ENCODE measurements at regions not wholly inside any gene's neighbourhood (a gene's known extent, or its start where the extent isn't known, plus 50 kb on each side); places are given as distances from the start of the nearest gene placed in this dataset.

- Histone ChIP-seq H3K14ac (ENCODE audit: low read length) (no peak overlapping the region), H3K36me3 (replicated peaks in 1 of 2; ENCODE audit: control insufficient read depth in 2 of 2, insufficient read depth in 2 of 2, low read length in 2 of 2) (no peaks in the 10 kb centered on the region), H3K4me1 (ENCODE audit: control insufficient read depth in 2 of 2, insufficient read depth in 1 of 2, low read depth in 1 of 2, low read length in 2 of 2) (peaks cover 0 to 1% of the 10 kb centered on the region in 2 donors), H3K79me1 (ENCODE audit: low read depth, low read length) (no peaks in the 10 kb centered on the region), H4K8ac (ENCODE audit: low read depth, low read length) (no peak overlapping the region), H3K4me3 (ENCODE audit: low read length in 2 of 2) (no peak overlapping the region), H2AFZ (ENCODE audit: low read length) (no peak overlapping the region), H2BK5ac (ENCODE audit: low read length) (no peak overlapping the region), H3K4me2 (ENCODE audit: insufficient read depth, low read length, poor library complexity, severe bottlenecking) (no peak overlapping the region), H3K4ac (ENCODE audit: low read length) (no peak overlapping the region), H3K27me3 (ENCODE audit: control insufficient read depth in 3 of 3, insufficient read depth in 3 of 3, low read depth in 1 of 3, low read length in 3 of 3) (no peaks in the 10 kb centered on the region), H2AK5ac (ENCODE audit: low read depth, low read length) (no peak overlapping the region), H3K9me3 (replicated peaks in 1 of 2; ENCODE audit: control insufficient read depth in 2 of 2, insufficient read depth in 1 of 2, low read depth in 1 of 2, low read length in 2 of 2) (peaks cover 0 to 2% of the 10 kb centered on the region in 2 donors), H4K91ac (ENCODE audit: low read depth, low read length, poor library complexity) (no peak overlapping the region), H3K23ac (ENCODE audit: low read depth, low read length, poor library complexity) (no peak overlapping the region), H2BK120ac (ENCODE audit: low read depth, low read length) (no peak overlapping the region), H3K9ac (ENCODE audit: low read depth, low read length, poor library complexity) (no peak overlapping the region), H2BK15ac (ENCODE audit: low read length) (no peak overlapping the region), H2BK12ac (ENCODE audit: low read length) (no peak overlapping the region), H3K18ac (ENCODE audit: low read length) (no peak overlapping the region), H3K27ac (replicated peaks; ENCODE audit: low read length) (no peak overlapping the region)
- WGBS, 2 donors (ENCODE audit: extremely low coverage in 2 of 2, insufficient read length in 2 of 2, insufficient replicate concordance in 1 of 2) = no CpG with 5 or more reads among the region's 7 CpGs
- DNase-seq (ENCODE audit: low spot score) = no peak
Observed at GRCh38 chr10:28199941-28200340, 102.9 kb downstream of the MPP7 start.

- H4K8ac ChIP-seq (ENCODE audit: low read depth, low read length) = no peak overlapping the region
- H3K27ac ChIP-seq (replicated peaks; ENCODE audit: low read length) = no peak overlapping the region
- H2BK5ac ChIP-seq (ENCODE audit: low read length) = no peak overlapping the region
- no peak overlapping the region for H3K9ac ChIP-seq (ENCODE audit: low read depth, low read length, poor library complexity)
- no peaks in the 10 kb centered on the region for H3K4me1 ChIP-seq (ENCODE audit: control insufficient read depth in 2 of 2, insufficient read depth in 1 of 2, low read depth in 1 of 2, low read length in 2 of 2)
- DNase-seq (ENCODE audit: low spot score) = no peak
- no peak overlapping the region for H3K14ac ChIP-seq (ENCODE audit: low read length)
- H2AFZ ChIP-seq (ENCODE audit: low read length) = no peak overlapping the region
- no peak overlapping the region for H3K4ac ChIP-seq (ENCODE audit: low read length)
- H3K4me3 ChIP-seq (ENCODE audit: low read length in 2 of 2) = no peak overlapping the region
- H4K91ac ChIP-seq (ENCODE audit: low read depth, low read length, poor library complexity) = no peak overlapping the region
- H2BK15ac ChIP-seq (ENCODE audit: low read length) = no peak overlapping the region
- H3K18ac ChIP-seq (ENCODE audit: low read length) = no peak overlapping the region
- H2AK5ac ChIP-seq (ENCODE audit: low read depth, low read length) = no peak overlapping the region
- no CpG with 5 or more reads among the region's 3 CpGs for WGBS, 2 donors (ENCODE audit: extremely low coverage in 2 of 2, insufficient read length in 2 of 2, insufficient replicate concordance in 1 of 2)
- no peak overlapping the region for H3K23ac ChIP-seq (ENCODE audit: low read depth, low read length, poor library complexity)
- no peaks in the 10 kb centered on the region for H3K36me3 ChIP-seq (replicated peaks in 1 of 2; ENCODE audit: control insufficient read depth in 2 of 2, insufficient read depth in 2 of 2, low read length in 2 of 2)
- H3K27me3 ChIP-seq (ENCODE audit: control insufficient read depth in 3 of 3, insufficient read depth in 3 of 3, low read depth in 1 of 3, low read length in 3 of 3) = no peaks in the 10 kb centered on the region
- H2BK120ac ChIP-seq (ENCODE audit: low read depth, low read length) = no peak overlapping the region
- H3K4me2 ChIP-seq (ENCODE audit: insufficient read depth, low read length, poor library complexity, severe bottlenecking) = no peak overlapping the region
- H3K9me3 ChIP-seq (replicated peaks in 1 of 2; ENCODE audit: control insufficient read depth in 2 of 2, insufficient read depth in 1 of 2, low read depth in 1 of 2, low read length in 2 of 2) = no peaks in the 10 kb centered on the region
- no peaks in the 10 kb centered on the region for H3K79me1 ChIP-seq (ENCODE audit: low read depth, low read length)
- H2BK12ac ChIP-seq (ENCODE audit: low read length) = no peak overlapping the region
Observed at GRCh38 chr10:28190196-28190595, 112.7 kb downstream of the MPP7 start.

GRCh38 chr10:28188526-28188925 lies 114.3 kb downstream of the MPP7 start:
- no peaks in the 10 kb centered on the region for H3K4me1 ChIP-seq (ENCODE audit: control insufficient read depth in 2 of 2, insufficient read depth in 1 of 2, low read depth in 1 of 2, low read length in 2 of 2)
- no peak overlapping the region for H3K4me2 ChIP-seq (ENCODE audit: insufficient read depth, low read length, poor library complexity, severe bottlenecking)
- H3K18ac ChIP-seq (ENCODE audit: low read length) = no peak overlapping the region
- H4K91ac ChIP-seq (ENCODE audit: low read depth, low read length, poor library complexity) = no peak overlapping the region
- no CpG with 5 or more reads among the region's 3 CpGs for WGBS, 2 donors (ENCODE audit: extremely low coverage in 2 of 2, insufficient read length in 2 of 2, insufficient replicate concordance in 1 of 2)
- no peak overlapping the region for H3K9ac ChIP-seq (ENCODE audit: low read depth, low read length, poor library complexity)
- DNase-seq (ENCODE audit: low spot score) = no peak
- no peak overlapping the region for H2AFZ ChIP-seq (ENCODE audit: low read length)
- H3K79me1 ChIP-seq (ENCODE audit: low read depth, low read length) = no peaks in the 10 kb centered on the region
- H3K14ac ChIP-seq (ENCODE audit: low read length) = no peak overlapping the region
- H3K36me3 ChIP-seq (replicated peaks in 1 of 2; ENCODE audit: control insufficient read depth in 2 of 2, insufficient read depth in 2 of 2, low read length in 2 of 2) = no peaks in the 10 kb centered on the region
- H3K4ac ChIP-seq (ENCODE audit: low read length) = no peak overlapping the region
- no peak overlapping the region for H3K23ac ChIP-seq (ENCODE audit: low read depth, low read length, poor library complexity)
- H3K27ac ChIP-seq (replicated peaks; ENCODE audit: low read length) = no peak overlapping the region
- no peak overlapping the region for H2BK120ac ChIP-seq (ENCODE audit: low read depth, low read length)
- H2BK12ac ChIP-seq (ENCODE audit: low read length) = no peak overlapping the region
- H3K9me3 ChIP-seq (replicated peaks in 1 of 2; ENCODE audit: control insufficient read depth in 2 of 2, insufficient read depth in 1 of 2, low read depth in 1 of 2, low read length in 2 of 2) = no peaks in the 10 kb centered on the region
- no peak overlapping the region for H2BK5ac ChIP-seq (ENCODE audit: low read length)
- H3K4me3 ChIP-seq (ENCODE audit: low read length in 2 of 2) = no peak overlapping the region
- no peak overlapping the region for H2AK5ac ChIP-seq (ENCODE audit: low read depth, low read length)
- H3K27me3 ChIP-seq (ENCODE audit: control insufficient read depth in 3 of 3, insufficient read depth in 3 of 3, low read depth in 1 of 3, low read length in 3 of 3) = no peaks in the 10 kb centered on the region
- H2BK15ac ChIP-seq (ENCODE audit: low read length) = no peak overlapping the region
- H4K8ac ChIP-seq (ENCODE audit: low read depth, low read length) = no peak overlapping the region

GRCh38 chr10:28186887-28187578 lies 115.8 kb downstream of the MPP7 start:
- no peak overlapping the region for H3K23ac ChIP-seq (ENCODE audit: low read depth, low read length, poor library complexity)
- no peak overlapping the region for H3K18ac ChIP-seq (ENCODE audit: low read length)
- WGBS, 2 donors (ENCODE audit: extremely low coverage in 2 of 2, insufficient read length in 2 of 2, insufficient replicate concordance in 1 of 2) = no CpG with 5 or more reads among the region's 10 CpGs
- no peak overlapping the region for H2BK15ac ChIP-seq (ENCODE audit: low read length)
- no peaks in the 10 kb centered on the region for H3K4me1 ChIP-seq (ENCODE audit: control insufficient read depth in 2 of 2, insufficient read depth in 1 of 2, low read depth in 1 of 2, low read length in 2 of 2)
- H2AFZ ChIP-seq (ENCODE audit: low read length) = no peak overlapping the region
- no peak overlapping the region for H3K27ac ChIP-seq (replicated peaks; ENCODE audit: low read length)
- H4K8ac ChIP-seq (ENCODE audit: low read depth, low read length) = no peak overlapping the region
- H2AK5ac ChIP-seq (ENCODE audit: low read depth, low read length) = no peak overlapping the region
- no peak overlapping the region for H3K4me2 ChIP-seq (ENCODE audit: insufficient read depth, low read length, poor library complexity, severe bottlenecking)
- no peaks in the 10 kb centered on the region for H3K27me3 ChIP-seq (ENCODE audit: control insufficient read depth in 3 of 3, insufficient read depth in 3 of 3, low read depth in 1 of 3, low read length in 3 of 3)
- no peak overlapping the region for H3K4me3 ChIP-seq (ENCODE audit: low read length in 2 of 2)
- no peak for DNase-seq (ENCODE audit: low spot score)
- no peaks in the 10 kb centered on the region for H3K36me3 ChIP-seq (replicated peaks in 1 of 2; ENCODE audit: control insufficient read depth in 2 of 2, insufficient read depth in 2 of 2, low read length in 2 of 2)
- no peak overlapping the region for H2BK12ac ChIP-seq (ENCODE audit: low read length)
- H3K14ac ChIP-seq (ENCODE audit: low read length) = no peak overlapping the region
- no peaks in the 10 kb centered on the region for H3K9me3 ChIP-seq (replicated peaks in 1 of 2; ENCODE audit: control insufficient read depth in 2 of 2, insufficient read depth in 1 of 2, low read depth in 1 of 2, low read length in 2 of 2)
- H3K9ac ChIP-seq (ENCODE audit: low read depth, low read length, poor library complexity) = no peak overlapping the region
- H2BK5ac ChIP-seq (ENCODE audit: low read length) = no peak overlapping the region
- no peak overlapping the region for H2BK120ac ChIP-seq (ENCODE audit: low read depth, low read length)
- no peaks in the 10 kb centered on the region for H3K79me1 ChIP-seq (ENCODE audit: low read depth, low read length)
- no peak overlapping the region for H3K4ac ChIP-seq (ENCODE audit: low read length)
- no peak overlapping the region for H4K91ac ChIP-seq (ENCODE audit: low read depth, low read length, poor library complexity)
